Liver (tissue), 8 donors: ENCODE measurements at regions not wholly inside any gene's neighbourhood (a gene's known extent, or its start where the extent isn't known, plus 50 kb on each side); places are given as distances from the start of the nearest gene placed in this dataset.

Experiments used
- DNase-seq: peaks from one replicate; pipeline ENCODE4 v3.0.0-alpha.2; 2017; ENCODE audit warnings: low spot score
- H3K27ac ChIP-seq, 2 donors: one replicate each; pipeline ENCODE4 v1.7.0; 2013; ENCODE audit warnings: inconsistent platforms in 2 of 2, low read length in 2 of 2, control low read depth in 1 of 2, low read depth in 1 of 2, mild to moderate bottlenecking in 1 of 2
- H3K27me3 ChIP-seq, 4 donors: one replicate each; pipeline versions ENCODE4 v1.6.1 to v1.7.0; 2013; ENCODE audit warnings: low read length in 3 of 4, inconsistent platforms in 1 of 4, mild to moderate bottlenecking in 1 of 4, moderate library complexity in 1 of 4; ENCODE audit not compliant: control insufficient read depth in 4 of 4, insufficient read depth in 4 of 4
- H3K36me3 ChIP-seq, 4 donors: one replicate each; pipeline versions ENCODE4 v1.6.1 to v1.7.0; 2013; ENCODE audit warnings: low read length in 3 of 4, mild to moderate bottlenecking in 3 of 4, low read depth in 1 of 4, moderate library complexity in 1 of 4; ENCODE audit not compliant: control insufficient read depth in 4 of 4, insufficient read depth in 3 of 4
- H3K4me1 ChIP-seq, 4 donors: one replicate each; pipeline versions ENCODE4 v1.6.1 to v1.7.0; 2013; ENCODE audit warnings: low read length in 3 of 4, mild to moderate bottlenecking in 3 of 4, moderate library complexity in 1 of 4; ENCODE audit not compliant: control insufficient read depth in 4 of 4, insufficient read depth in 4 of 4
- H3K4me3 ChIP-seq, 3 donors: one replicate each; pipeline versions ENCODE4 v1.6.1 to v1.7.0; 2013; ENCODE audit warnings: low read length in 3 of 3, control low read depth in 1 of 3, low read depth in 1 of 3, mild to moderate bottlenecking in 1 of 3
- H3K9ac ChIP-seq, 2 donors: one replicate each; pipeline ENCODE4 v1.7.0; 2013; ENCODE audit warnings: low read length in 2 of 2, mild to moderate bottlenecking in 2 of 2, moderate library complexity in 2 of 2, control low read depth in 1 of 2, low read depth in 1 of 2
- H3K9me3 ChIP-seq, 4 donors: one replicate each; pipeline versions ENCODE4 v1.6.1 to v1.7.0; 2013; ENCODE audit warnings: low read length in 3 of 4; ENCODE audit not compliant: control insufficient read depth in 4 of 4
- ATF3 ChIP-seq: IDR thresholded peaks from 2 replicates; pipeline ENCODE4 v1.6.1; 2016; ENCODE audit warnings: antibody characterized with exemption
- CTCF ChIP-seq: fragments of 150-350 bp; IDR thresholded peaks from 2 replicates; pipeline ENCODE4 v1.5.1; 2017; ENCODE audit warnings: improper control_type of control experiment, low read depth, low read length; ENCODE audit not compliant: missing input control
- EGR1 ChIP-seq, 2 donors: IDR thresholded peaks; 2 replicates each; pipeline ENCODE4 v1.6.1; 2016 to 2018; ENCODE audit warnings: antibody characterized with exemption in 2 of 2, low read depth in 2 of 2
- FOXA1 ChIP-seq: IDR thresholded peaks from 2 replicates; pipeline ENCODE4 v1.6.1; 2016; ENCODE audit warnings: antibody characterized with exemption
- FOXA2 ChIP-seq: IDR thresholded peaks from 2 replicates; pipeline ENCODE4 v1.6.1; 2016; ENCODE audit warnings: antibody characterized with exemption
- GABPA ChIP-seq, 2 donors: IDR thresholded peaks in 1 of 2; conservative IDR thresholded peaks in 1 of 2; 2 replicates each; pipeline ENCODE4 v1.6.1; 2016; ENCODE audit warnings: antibody characterized with exemption in 2 of 2, mild to moderate bottlenecking in 1 of 2, moderate library complexity in 1 of 2
- HNF4A ChIP-seq, 2 donors: conservative IDR thresholded peaks; 2 replicates each; pipeline ENCODE4 v1.6.1; 2016; ENCODE audit warnings: antibody characterized with exemption in 2 of 2, mild to moderate bottlenecking in 2 of 2
- HNF4G ChIP-seq: IDR thresholded peaks from 2 replicates; pipeline ENCODE4 v1.6.1; 2016; ENCODE audit warnings: antibody characterized with exemption
- JUND ChIP-seq, 2 donors: IDR thresholded peaks; 2 replicates each; pipeline ENCODE4 v1.6.1; 2016; ENCODE audit warnings: antibody characterized with exemption in 2 of 2
- NR2F2 ChIP-seq: IDR thresholded peaks from 2 replicates; pipeline ENCODE4 v1.6.1; 2016; ENCODE audit warnings: antibody characterized with exemption
- RAD21 ChIP-seq, 2 donors: IDR thresholded peaks; 2 replicates each; pipeline ENCODE4 v1.6.1; 2016; ENCODE audit warnings: antibody characterized with exemption in 2 of 2, mild to moderate bottlenecking in 2 of 2
- SP1 ChIP-seq: IDR thresholded peaks from 2 replicates; pipeline ENCODE4 v1.6.1; 2018; ENCODE audit warnings: antibody characterized with exemption, mild to moderate bottlenecking
- TAF1 ChIP-seq: conservative IDR thresholded peaks from 2 replicates; pipeline ENCODE4 v1.6.1; 2016; ENCODE audit warnings: antibody characterized with exemption, mild to moderate bottlenecking
- YY1 ChIP-seq: IDR thresholded peaks from 2 replicates; pipeline ENCODE4 v1.6.1; 2016; ENCODE audit warnings: antibody characterized with exemption, mild to moderate bottlenecking
- ZBTB33 ChIP-seq: IDR thresholded peaks from 2 replicates; pipeline ENCODE4 v1.6.1; 2016; ENCODE audit warnings: antibody characterized with exemption
- WGBS: extraction: QIAGEN DNeasy Blood & Tissue Kit; methylation state at CpG from one replicate; pipeline ENCODE4 v1.1.7; 2013; 5-methylcytosine and 5-hydroxymethylcytosine counted together
- TF ChIP-seq, protein P1 (sequence below): IDR thresholded peaks from 2 replicates; pipeline ENCODE4 v1.6.1; 2016; ENCODE audit warnings: antibody characterized with exemption, mild to moderate bottlenecking
- TF ChIP-seq, protein P2 (sequence below): IDR thresholded peaks from 2 replicates; pipeline ENCODE4 v1.6.1; 2016; ENCODE audit warnings: antibody characterized with exemption
- donor health status: healthy.
- donor health status: healthy.
- donor health status: healthy.
- donor health status: healthy.
- donor health status: healthy.

- 47% methylated on average over 1 of the region's 1 CpG for WGBS
- Histone ChIP-seq H3K4me3 (no peak overlapping the region), H3K27me3 (peaks cover 0 to 2% (median 0%) of the 10 kb centered on the region in 4 donors), H3K27ac (no peak overlapping the region), H3K9ac (no peak overlapping the region), H3K9me3 (no peaks in the 10 kb centered on the region), H3K4me1 (no peaks in the 10 kb centered on the region), H3K36me3 (no peaks in the 10 kb centered on the region)
- no peak for DNase-seq
- TF ChIP-seq, protein P1, sequence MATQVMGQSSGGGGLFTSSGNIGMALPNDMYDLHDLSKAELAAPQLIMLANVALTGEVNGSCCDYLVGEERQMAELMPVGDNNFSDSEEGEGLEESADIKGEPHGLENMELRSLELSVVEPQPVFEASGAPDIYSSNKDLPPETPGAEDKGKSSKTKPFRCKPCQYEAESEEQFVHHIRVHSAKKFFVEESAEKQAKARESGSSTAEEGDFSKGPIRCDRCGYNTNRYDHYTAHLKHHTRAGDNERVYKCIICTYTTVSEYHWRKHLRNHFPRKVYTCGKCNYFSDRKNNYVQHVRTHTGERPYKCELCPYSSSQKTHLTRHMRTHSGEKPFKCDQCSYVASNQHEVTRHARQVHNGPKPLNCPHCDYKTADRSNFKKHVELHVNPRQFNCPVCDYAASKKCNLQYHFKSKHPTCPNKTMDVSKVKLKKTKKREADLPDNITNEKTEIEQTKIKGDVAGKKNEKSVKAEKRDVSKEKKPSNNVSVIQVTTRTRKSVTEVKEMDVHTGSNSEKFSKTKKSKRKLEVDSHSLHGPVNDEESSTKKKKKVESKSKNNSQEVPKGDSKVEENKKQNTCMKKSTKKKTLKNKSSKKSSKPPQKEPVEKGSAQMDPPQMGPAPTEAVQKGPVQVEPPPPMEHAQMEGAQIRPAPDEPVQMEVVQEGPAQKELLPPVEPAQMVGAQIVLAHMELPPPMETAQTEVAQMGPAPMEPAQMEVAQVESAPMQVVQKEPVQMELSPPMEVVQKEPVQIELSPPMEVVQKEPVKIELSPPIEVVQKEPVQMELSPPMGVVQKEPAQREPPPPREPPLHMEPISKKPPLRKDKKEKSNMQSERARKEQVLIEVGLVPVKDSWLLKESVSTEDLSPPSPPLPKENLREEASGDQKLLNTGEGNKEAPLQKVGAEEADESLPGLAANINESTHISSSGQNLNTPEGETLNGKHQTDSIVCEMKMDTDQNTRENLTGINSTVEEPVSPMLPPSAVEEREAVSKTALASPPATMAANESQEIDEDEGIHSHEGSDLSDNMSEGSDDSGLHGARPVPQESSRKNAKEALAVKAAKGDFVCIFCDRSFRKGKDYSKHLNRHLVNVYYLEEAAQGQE = no peak
- TF ChIP-seq ZBTB33 (no peak), SP1 (no peak), JUND (IDR thresholded peaks at IDR 0.05) (no peak), CTCF (no peak), HNF4A (conservative IDR thresholded peaks at IDR 0.05) (no peak), RAD21 (IDR thresholded peaks at IDR 0.05) (no peak), YY1 (no peak), ATF3 (no peak), EGR1 (IDR thresholded peaks at IDR 0.05; ENCODE audit: low read depth in 2 of 2) (no peak), HNF4G (no peak), TAF1 (no peak)
Measured at GRCh38 chrX:114038358-114038757, 545.5 kb upstream of the HTR2C start.

DNA sequence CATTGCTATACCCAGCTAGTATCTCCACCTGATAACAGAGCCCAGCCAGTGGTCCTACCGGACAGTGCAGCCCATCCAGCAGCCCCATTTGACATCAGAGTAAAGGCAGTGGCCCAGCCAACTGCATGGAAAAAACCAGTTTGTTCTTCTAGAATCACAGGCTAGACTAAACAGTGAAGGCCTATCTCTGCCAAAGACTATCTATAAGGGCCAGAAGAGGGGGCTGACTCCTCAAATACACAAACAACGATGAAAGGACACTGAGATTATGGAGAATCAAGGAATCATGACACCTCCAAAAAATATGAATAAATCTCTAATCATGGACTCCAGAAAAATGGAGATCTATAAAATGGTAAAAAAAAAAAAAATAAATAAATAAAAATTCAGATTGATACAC is 546.4 kb upstream of the HTR2C start:
- Histone ChIP-seq H3K27ac (no peak overlapping the region), H3K9ac (no peak overlapping the region), H3K36me3 (no peaks in the 10 kb centered on the region), H3K4me1 (no peaks in the 10 kb centered on the region), H3K4me3 (no peak overlapping the region), H3K27me3 (peaks cover 0 to 2% (median 0%) of the 10 kb centered on the region in 4 donors), H3K9me3 (no peaks in the 10 kb centered on the region)
- 72% methylated on average over 2 of the region's 2 CpGs for WGBS
- no peak for DNase-seq
- TF ChIP-seq, protein P1 = no peak
- TF ChIP-seq ATF3 (no peak), ZBTB33 (no peak), SP1 (no peak), TAF1 (no peak), FOXA1 (no peak), FOXA2 (no peak), HNF4G (no peak), GABPA (IDR thresholded peaks at IDR 0.05 in 1 of 2, conservative IDR thresholded peaks at IDR 0.05 in 1 of 2) (no peak), JUND (IDR thresholded peaks at IDR 0.05) (no peak), YY1 (no peak), NR2F2 (no peak)
- TF ChIP-seq, protein P2, sequence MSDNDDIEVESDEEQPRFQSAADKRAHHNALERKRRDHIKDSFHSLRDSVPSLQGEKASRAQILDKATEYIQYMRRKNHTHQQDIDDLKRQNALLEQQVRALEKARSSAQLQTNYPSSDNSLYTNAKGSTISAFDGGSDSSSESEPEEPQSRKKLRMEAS = no peak
